Tibial artery (tissue), 4 donors: ENCODE measurements at regions not wholly inside any gene's neighbourhood (a gene's known extent, or its start where the extent isn't known, plus 50 kb on each side); places are given as distances from the start of the nearest gene placed in this dataset.

Source experiments
- DNase-seq, 2 donors: peaks; one replicate each; pipeline ENCODE4 v3.0.0-alpha.2; 2019
- H3K27ac ChIP-seq, 2 donors: fragments of 200-600 bp; sonication (generic) in 1 of 2; 1 replicate in 1 of 2; 2 replicates in 1 of 2; pipeline ENCODE4 v1.5.1; 2018 to 2019; ENCODE audit warnings: mild to moderate bottlenecking in 1 of 2
- H3K27me3 ChIP-seq, 2 donors: fragments of 200-600 bp; sonication (generic) in 1 of 2; one replicate each; pipeline versions ENCODE4 v1.5.1 to v1.6.0; 2016 to 2019
- H3K36me3 ChIP-seq, 3 donors: fragments of 200-600 bp; sonication (generic) in 2 of 3; one replicate each; pipeline ENCODE4 v1.5.1; 2016 to 2019; ENCODE audit warnings: mild to moderate bottlenecking in 2 of 3
- H3K4me1 ChIP-seq, 4 donors: fragments of 200-600 bp; sonication (generic) in 2 of 4; 1 replicate in 3 of 4; 2 replicates in 1 of 4; pipeline ENCODE4 v1.5.1; 2016 to 2019
- H3K4me3 ChIP-seq, 2 donors: fragments of 200-600 bp; sonication (generic) in 1 of 2; 1 replicate in 1 of 2; 2 replicates in 1 of 2; pipeline ENCODE4 v1.5.1; 2018 to 2019; ENCODE audit warnings: mild to moderate bottlenecking in 2 of 2
- H3K9me3 ChIP-seq, 3 donors: fragments of 200-600 bp; sonication (generic) in 1 of 3; one replicate each; pipeline ENCODE4 v1.5.1; 2016 to 2019
- CTCF ChIP-seq, 2 experiments: fragments of 200-600 bp in 1 of 2; fragments of 450-650 bp in 1 of 2; IDR thresholded peaks; one replicate each; pipeline ENCODE4 v1.5.1; 2017 to 2019; ENCODE audit warnings: antibody characterized with exemption in 2 of 2, mild to moderate bottlenecking in 1 of 2, moderate library complexity in 1 of 2
- intact Hi-C: fragments of 100-400 bp; cut with DNase I; formaldehyde crosslinking; loops from one replicate; pipeline ENCODE4 v1.15.0; 2023; ENCODE audit warnings: low total_unique reads

GRCh38 chr13:107121793-107122192, 553.9 kb upstream of the ARGLU1 start:
- Histone ChIP-seq H3K9me3 (no peaks in the 10 kb centered on the region), H3K4me1 (peaks cover 0 to 15% (median 0%) of the 10 kb centered on the region in 4 donors), H3K36me3 (no peaks in the 10 kb centered on the region), H3K27ac (no peak overlapping the region), H3K27me3 (no peaks in the 10 kb centered on the region), H3K4me3 (no peak overlapping the region)
- DNase-seq: no peak
- no peak for TF ChIP-seq CTCF (IDR thresholded peaks at IDR 0.05)
- intact Hi-C loops: loop anchor here (10.0 kb wide), 1 partner anchor 587 kb away; the partner anchor contains the start of gene EFNB2

GRCh38 chr13:107119989-107120881, 552.3 kb upstream of the ARGLU1 start:
- Histone ChIP-seq H3K4me3 (no peak overlapping the region), H3K27ac (no peak overlapping the region), H3K9me3 (no peaks in the 10 kb centered on the region), H3K36me3 (no peaks in the 10 kb centered on the region), H3K27me3 (no peaks in the 10 kb centered on the region), H3K4me1 (peaks cover 0 to 15% (median 0%) of the 10 kb centered on the region in 4 donors)
- no peak for TF ChIP-seq CTCF (IDR thresholded peaks at IDR 0.05)
- intact Hi-C loops: loop anchor here (10.0 kb wide), 1 partner anchor 585 kb away; the partner anchor contains the start of gene EFNB2
- DNase-seq: no peak

GRCh38 chr13:107118506-107118905, 550.6 kb upstream of the ARGLU1 start:
- no peak for DNase-seq
- no peak overlapping the region for H3K4me3 ChIP-seq
- H3K4me1 ChIP-seq: peaks cover 0 to 15% (median 0%) of the 10 kb centered on the region in 4 donors
- no peak overlapping the region for H3K27ac ChIP-seq
- H3K27me3 ChIP-seq: no peaks in the 10 kb centered on the region
- no peak for TF ChIP-seq CTCF (IDR thresholded peaks at IDR 0.05)
- intact Hi-C loops: no loop called here
- H3K9me3 ChIP-seq: no peaks in the 10 kb centered on the region
- no peaks in the 10 kb centered on the region for H3K36me3 ChIP-seq

GRCh38 chr13:107117327-107118012, 549.5 kb upstream of the ARGLU1 start:
- peaks cover 0 to 15% (median 0%) of the 10 kb centered on the region in 4 donors for H3K4me1 ChIP-seq
- intact Hi-C loops: no loop called here
- no peaks in the 10 kb centered on the region for H3K27me3 ChIP-seq
- H3K9me3 ChIP-seq: no peaks in the 10 kb centered on the region
- H3K36me3 ChIP-seq: no peaks in the 10 kb centered on the region
- DNase-seq: no peak
- no peak for TF ChIP-seq CTCF (IDR thresholded peaks at IDR 0.05)
- H3K27ac ChIP-seq: no peak overlapping the region
- no peak overlapping the region for H3K4me3 ChIP-seq

- intact Hi-C loops: no loop called here
These were observed 545.5 kb upstream of the ARGLU1 start for GRCh38 chr13:107113387-107113786.

More at GRCh38 chr13:107113387-107113786, 545.5 kb upstream of the ARGLU1 start:
- Histone ChIP-seq H3K4me3 (no peak overlapping the region), H3K4me1 (peaks cover 0 to 9% (median 0%) of the 10 kb centered on the region in 4 donors), H3K36me3 (no peaks in the 10 kb centered on the region), H3K27me3 (no peaks in the 10 kb centered on the region), H3K27ac (no peak overlapping the region), H3K9me3 (peaks cover 0 to 20% (median 0%) of the 10 kb centered on the region in 3 donors)
- no peak for DNase-seq
- TF ChIP-seq CTCF (IDR thresholded peaks at IDR 0.05): no peak
